HEK293T (cell line): ENCODE measurements at regions not wholly inside any gene's neighbourhood (a gene's known extent, or its start where the extent isn't known, plus 50 kb on each side); places are given as distances from the start of the nearest gene placed in this dataset.

Source experiments
- CTCF ChIA-PET: fragments of 350-600 bp; formaldehyde crosslinking; extraction: SDS; loops from one replicate; lab custom pipeline; 2021; ENCODE audit warnings: antibody characterized with exemption, inconsistent platforms; lab: Yijun Ruan, JAX
- POLR2A ChIA-PET: fragments of 350-600 bp; formaldehyde crosslinking; extraction: SDS; loops from one replicate; lab custom pipeline; 2020; ENCODE audit warnings: antibody characterized with exemption, inconsistent platforms; lab: Yijun Ruan, JAX
- DNase-seq: peaks from one replicate; pipeline ENCODE4 v3.0.0; 2012; ENCODE audit warnings: mixed read lengths; ENCODE audit errors: extremely low spot score
- ARNT ChIP-seq: fragments of 450-650 bp; IDR thresholded peaks from 2 replicates; pipeline ENCODE4 v1.6.1; 2017; ENCODE audit warnings: mild to moderate bottlenecking
- BHLHE40 ChIP-seq: fragments of 450-650 bp; IDR thresholded peaks from 2 replicates; pipeline ENCODE4 v1.6.1; 2016; ENCODE audit warnings: mild to moderate bottlenecking, moderate library complexity, borderline replicate concordance
- CTBP1 ChIP-seq: fragments of 450-650 bp; IDR thresholded peaks from 2 replicates; pipeline ENCODE4 v1.6.1; 2016; ENCODE audit warnings: borderline replicate concordance
- ELF4 ChIP-seq: fragments of 450-650 bp; IDR thresholded peaks from 2 replicates; pipeline ENCODE4 v1.6.1; 2017; ENCODE audit warnings: antibody characterized with exemption
- FOXA1 ChIP-seq: fragments of 450-650 bp; IDR thresholded peaks from 2 replicates; pipeline ENCODE4 v1.6.1; 2016; ENCODE audit warnings: mild to moderate bottlenecking
- FOXK2 ChIP-seq: fragments of 450-650 bp; IDR thresholded peaks from 2 replicates; pipeline ENCODE4 v1.6.1; 2016; ENCODE audit warnings: mild to moderate bottlenecking
- FOXM1 ChIP-seq: fragments of 450-650 bp; IDR thresholded peaks from 2 replicates; pipeline ENCODE4 v1.6.1; 2017; ENCODE audit warnings: mild to moderate bottlenecking, borderline replicate concordance
- HDGF ChIP-seq: fragments of 450-650 bp; IDR thresholded peaks from 2 replicates; pipeline ENCODE4 v1.6.1; 2017; ENCODE audit warnings: antibody characterized with exemption, borderline replicate concordance
- L3MBTL2 ChIP-seq: fragments of 450-650 bp; conservative IDR thresholded peaks from 2 replicates; pipeline ENCODE4 v1.6.1; 2016; ENCODE audit warnings: mild to moderate bottlenecking
- LEF1 ChIP-seq: fragments of 450-650 bp; IDR thresholded peaks from 2 replicates; pipeline ENCODE4 v1.6.1; 2017; ENCODE audit warnings: mild to moderate bottlenecking, borderline replicate concordance
- NFRKB ChIP-seq: fragments of 450-650 bp; IDR thresholded peaks from 2 replicates; pipeline ENCODE4 v1.6.1; 2016; ENCODE audit warnings: mild to moderate bottlenecking, moderate library complexity
- SP1 ChIP-seq: fragments of 450-650 bp; IDR thresholded peaks from 2 replicates; pipeline ENCODE4 v1.6.1; 2017
- SUZ12 ChIP-seq: fragments of 450-650 bp; IDR thresholded peaks from 2 replicates; pipeline ENCODE4 v1.6.1; 2016; ENCODE audit warnings: mild to moderate bottlenecking
- TARDBP ChIP-seq: fragments of 450-650 bp; IDR thresholded peaks from 2 replicates; pipeline ENCODE4 v1.6.1; 2016
- ZNF384 ChIP-seq: fragments of 450-650 bp; IDR thresholded peaks from 2 replicates; pipeline ENCODE4 v1.6.1; 2016
- TF ChIP-seq, protein P1 (sequence below): fragments of 450-650 bp; IDR thresholded peaks from 2 replicates; pipeline ENCODE4 v1.6.1; 2016

DNA sequence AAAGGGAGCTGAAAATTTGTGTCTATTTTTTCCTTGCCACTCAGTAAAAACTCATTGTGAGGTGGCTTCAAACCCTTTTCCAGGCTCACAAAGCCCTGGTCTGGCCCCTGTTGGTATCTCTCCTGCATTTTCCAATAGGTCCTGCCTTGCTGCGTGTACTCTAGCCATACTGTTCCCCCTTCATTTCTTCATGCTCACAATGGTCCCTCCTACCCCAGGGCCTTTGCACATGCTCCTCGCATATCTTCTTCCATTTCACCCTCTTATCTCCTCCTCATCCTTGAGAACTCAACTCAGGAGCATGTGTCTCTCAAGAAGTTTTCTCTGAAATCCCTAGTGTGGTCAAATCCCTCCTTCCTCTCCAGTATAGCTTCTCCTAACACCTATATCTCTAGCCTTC is 186.6 kb downstream of the MBOAT1 start:
- ChIA-PET POLR2A (no interaction called here), CTCF (no interaction called here)
- DNase-seq, result no peak
- TF ChIP-seq FOXA1 (no peak), LEF1 (no peak), SP1 (no peak), CTBP1 (no peak), BHLHE40 (no peak), FOXM1 (no peak), TARDBP (no peak), ZNF384 (no peak), NFRKB (no peak), SUZ12 (no peak), L3MBTL2 (no peak)

DNA sequence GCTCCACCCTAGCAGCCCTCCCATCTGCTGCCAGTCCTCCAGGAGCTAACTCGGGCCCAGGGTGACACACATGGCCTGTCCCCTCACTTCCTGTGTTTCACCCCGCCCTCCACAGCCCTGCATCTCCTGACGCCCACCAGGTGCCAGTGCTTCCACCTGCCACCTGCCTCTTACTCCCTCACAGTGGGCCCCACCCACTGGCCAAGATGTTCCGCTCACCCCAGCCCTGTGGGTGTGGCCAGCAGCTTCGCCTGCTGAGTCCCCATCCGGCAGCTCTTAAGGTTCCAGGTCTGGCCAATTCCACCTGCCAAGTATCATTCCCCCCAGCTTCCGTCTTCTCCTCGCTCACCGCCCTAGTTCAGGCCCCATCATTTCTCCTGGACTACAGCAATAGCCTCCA is 184.1 kb downstream of the MBOAT1 start:
- POLR2A ChIA-PET, result no interaction called here
- TF ChIP-seq FOXM1, result no peak
- no peak for TF ChIP-seq NFRKB
- no peak for TF ChIP-seq LEF1
- no peak for TF ChIP-seq ARNT
- TF ChIP-seq CTBP1, result no peak
- TF ChIP-seq ZNF384, result no peak
- TF ChIP-seq HDGF, result no peak
- no peak for TF ChIP-seq BHLHE40
- TF ChIP-seq TARDBP, result no peak
- no peak for TF ChIP-seq ELF4
- TF ChIP-seq, protein P1, sequence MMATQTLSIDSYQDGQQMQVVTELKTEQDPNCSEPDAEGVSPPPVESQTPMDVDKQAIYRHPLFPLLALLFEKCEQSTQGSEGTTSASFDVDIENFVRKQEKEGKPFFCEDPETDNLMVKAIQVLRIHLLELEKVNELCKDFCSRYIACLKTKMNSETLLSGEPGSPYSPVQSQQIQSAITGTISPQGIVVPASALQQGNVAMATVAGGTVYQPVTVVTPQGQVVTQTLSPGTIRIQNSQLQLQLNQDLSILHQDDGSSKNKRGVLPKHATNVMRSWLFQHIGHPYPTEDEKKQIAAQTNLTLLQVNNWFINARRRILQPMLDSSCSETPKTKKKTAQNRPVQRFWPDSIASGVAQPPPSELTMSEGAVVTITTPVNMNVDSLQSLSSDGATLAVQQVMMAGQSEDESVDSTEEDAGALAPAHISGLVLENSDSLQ, result no peak
- TF ChIP-seq SUZ12, result no peak
- no peak for TF ChIP-seq SP1
- TF ChIP-seq FOXK2, result no peak
- TF ChIP-seq L3MBTL2, result no peak
- TF ChIP-seq FOXA1, result no peak
- CTCF ChIA-PET, result no interaction called here
- no peak for DNase-seq

DNA sequence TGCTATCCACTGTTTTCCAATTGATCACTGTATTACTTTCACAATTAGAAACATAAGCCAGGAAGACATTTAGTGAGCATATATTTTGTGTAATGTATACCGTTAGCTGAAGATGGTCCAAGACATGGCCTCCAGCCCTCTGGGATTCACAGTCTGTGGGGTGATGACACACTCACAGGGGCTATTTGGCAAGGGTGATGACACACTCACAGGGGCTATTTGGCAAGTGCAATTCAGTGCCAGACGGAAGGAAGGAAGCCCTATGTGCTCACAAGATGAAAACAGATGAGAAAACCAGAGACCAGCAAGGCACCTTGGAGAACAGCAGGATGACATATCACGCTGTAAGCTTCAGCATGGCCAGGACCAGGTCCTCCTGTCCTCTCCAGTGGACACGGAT is 183.7 kb downstream of the MBOAT1 start:
- POLR2A ChIA-PET, result no interaction called here
- CTCF ChIA-PET, result no interaction called here
- DNase-seq, result no peak
- TF ChIP-seq BHLHE40 (no peak), LEF1 (no peak)

DNA sequence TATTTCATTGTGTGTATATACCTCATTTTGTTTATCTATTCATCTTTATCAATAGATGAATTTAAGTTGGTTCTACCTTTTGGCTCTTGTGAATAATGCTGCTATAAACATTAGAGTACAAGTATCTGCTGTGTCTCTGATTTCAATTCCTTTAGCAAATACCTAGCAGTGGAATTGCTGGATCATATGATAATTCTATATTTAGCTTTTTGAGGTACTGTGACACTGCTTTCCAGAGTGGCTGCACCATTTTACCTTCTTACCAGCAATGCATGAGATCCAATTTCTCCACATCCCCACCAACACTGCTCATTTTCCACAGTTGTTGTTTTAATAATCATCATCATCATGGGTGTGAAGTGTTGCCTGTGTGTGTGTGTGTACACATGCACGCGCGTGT is 182.3 kb downstream of the MBOAT1 start:
- TF ChIP-seq FOXM1 (no peak), ARNT (no peak), LEF1 (no peak)
- no peak for DNase-seq
- CTCF ChIA-PET, result no interaction called here
- POLR2A ChIA-PET, result no interaction called here

GRCh38 chr6:20031342-20031741 is 180.9 kb downstream of the MBOAT1 start:
- no peak for TF ChIP-seq LEF1
- TF ChIP-seq ELF4, result no peak
- TF ChIP-seq ZNF384, result no peak
- TF ChIP-seq TARDBP, result no peak
- TF ChIP-seq L3MBTL2, result no peak
- no peak for TF ChIP-seq BHLHE40
- no peak for TF ChIP-seq SP1
- no peak for TF ChIP-seq FOXA1
- no peak for TF ChIP-seq NFRKB
- no peak for TF ChIP-seq SUZ12
- no peak for TF ChIP-seq ARNT
- no peak for TF ChIP-seq CTBP1
- TF ChIP-seq HDGF, result no peak
- no peak for TF ChIP-seq FOXM1
- TF ChIP-seq FOXK2, result no peak
- TF ChIP-seq, protein P1, result no peak
- ChIA-PET POLR2A (no interaction called here), CTCF (no interaction called here)
- DNase-seq, result no peak

- no peak for TF ChIP-seq FOXM1
- TF ChIP-seq, protein P1, result no peak
- no peak for DNase-seq
- ChIA-PET POLR2A (no interaction called here), CTCF (no interaction called here)
These were observed 178.4 kb downstream of the MBOAT1 start for GRCh38 chr6:20033697-20034407.

- no peak for TF ChIP-seq BHLHE40
- TF ChIP-seq FOXK2, result no peak
- TF ChIP-seq ARNT, result no peak
- TF ChIP-seq SP1, result no peak
- TF ChIP-seq L3MBTL2, result no peak
- no peak for TF ChIP-seq HDGF
- no peak for TF ChIP-seq ELF4
- TF ChIP-seq, protein P1, result no peak
- TF ChIP-seq ZNF384, result no peak
- TF ChIP-seq FOXM1, result no peak
- no peak for TF ChIP-seq SUZ12
- TF ChIP-seq TARDBP, result no peak
- TF ChIP-seq FOXA1, result no peak
- TF ChIP-seq NFRKB, result no peak
- no peak for TF ChIP-seq LEF1
- CTCF ChIA-PET, result no interaction called here
- DNase-seq, result no peak
- POLR2A ChIA-PET, result no interaction called here
These were observed 177.9 kb downstream of the MBOAT1 start for GRCh38 chr6:20034408-20034769.
